ENCODE measurements at regions not wholly inside any gene's neighbourhood (a gene's known extent, or its start where the extent isn't known, plus 50 kb on each side); places are given as distances from the start of the nearest gene placed in this dataset.

- TF ChIP-seq ZNF432 (CRISPR knock-in tag; IDR thresholded peaks at IDR 0.05; ENCODE audit: borderline replicate concordance) (no peak), KAT8 (CRISPR knock-in tag; IDR thresholded peaks at IDR 0.05) (no peak), ZNF549 (CRISPR knock-in tag; IDR thresholded peaks at IDR 0.05) (no peak), MXD3 (CRISPR knock-in tag; IDR thresholded peaks at IDR 0.05) (no peak), ARID3A (IDR thresholded peaks at IDR 0.05; ENCODE audit: low read depth, low read length) (no peak), MEF2D (CRISPR knock-in tag; IDR thresholded peaks at IDR 0.05) (no peak), ZNF772 (CRISPR knock-in tag; IDR thresholded peaks at IDR 0.05) (no peak), ARHGAP35 (CRISPR knock-in tag; IDR thresholded peaks at IDR 0.05; ENCODE audit: borderline replicate concordance) (no peak), RORA (CRISPR knock-in tag; IDR thresholded peaks at IDR 0.05) (no peak), ZNF121 (CRISPR knock-in tag; IDR thresholded peaks at IDR 0.05) (no peak)
Measured at GRCh38 chr7:88637795-88638194, 121.7 kb upstream of the ZNF804B start (continued).

- intact Hi-C loops (cut with micrococcal nuclease; ENCODE audit: unreplicated experiment) (no loop called here), in situ Hi-C loops (cut with HindIII; ENCODE audit: extremely low pct_ligation_motif_present, low pct_unique_long_range_greater_than_20kb) (no loop called here)
- BruUV-seq (replicated peaks) = no TSS peak
- no peak overlapping the region for H3K4me2 ChIP-seq (ENCODE audit: low read depth, low read length)
- POLR2A ChIA-PET = no interaction called here
- no peaks in the 10 kb centered on the region for H3K4me1 ChIP-seq (ENCODE audit: insufficient read depth, low read length)
- H3K27ac ChIP-seq (ENCODE audit: extremely low read length, insufficient read depth, low read length) = no peak overlapping the region
- CTCF ChIA-PET (ENCODE audit: low intra/inter-chr PET ratio, low total read pairs) = no interaction called here
- H2AFZ ChIP-seq (ENCODE audit: low read length) = no peak overlapping the region
- DNase-seq (ENCODE audit: low spot score) (no peak), FAIRE-seq (no peak), ATAC-seq (no peak)
- no peaks in the 10 kb centered on the region; a peak in 1 of 5 replicates for H3K27me3 ChIP-seq (ENCODE audit: control insufficient read depth in 1 of 2, insufficient read depth in 2 of 2, low read length in 2 of 2)
- H3K9me3 ChIP-seq (ENCODE audit: low read length) = no peaks in the 10 kb centered on the region
- H3K79me2 ChIP-seq (ENCODE audit: insufficient read depth, low read length) = no peaks in the 10 kb centered on the region
- no peaks in the 10 kb centered on the region for H4K20me1 ChIP-seq (ENCODE audit: insufficient read depth, low read length)
- H3K4me3 ChIP-seq (replicated peaks in 1 of 3; ENCODE audit: insufficient read depth in 1 of 3, low read depth in 2 of 3, low read length in 3 of 3) = no peak overlapping the region
- no peak overlapping the region for H3K9ac ChIP-seq (ENCODE audit: insufficient read depth, low read depth, low read length)
- no peaks in the 10 kb centered on the region for H3K36me3 ChIP-seq (replicated peaks in 1 of 2; ENCODE audit: control insufficient read depth in 1 of 2, insufficient read depth in 2 of 2, low read length in 2 of 2)
- WGBS (ENCODE audit: low lambda C conversion rate) = 5% methylated on average over 1 of the region's 1 CpG
- no peak for TF ChIP-seq MED1 (CRISPR knock-in tag; IDR thresholded peaks at IDR 0.05)
- TF ChIP-seq ZNF891 (CRISPR knock-in tag; IDR thresholded peaks at IDR 0.05) = no peak
- no peak for TF ChIP-seq MAX (IDR thresholded peaks at IDR 0.05)
- TF ChIP-seq KAT2B (IDR thresholded peaks at IDR 0.05; ENCODE audit: borderline replicate concordance, low read depth, low read length) = no peak
- TF ChIP-seq ZNF230 (CRISPR knock-in tag; IDR thresholded peaks at IDR 0.05) = no peak
- TF ChIP-seq ZFX (CRISPR knock-in tag; IDR thresholded peaks at IDR 0.05; ENCODE audit: low read depth) = no peak
- TF ChIP-seq CHCHD3 (CRISPR knock-in tag; IDR thresholded peaks at IDR 0.05) = no peak
- no peak for TF ChIP-seq AGO1 (IDR thresholded peaks at IDR 0.05; ENCODE audit: low read depth, low read length, poor library complexity, severe bottlenecking)
Measured at GRCh38 chr7:88635149-88635548, 124.4 kb upstream of the ZNF804B start.
